OCI-LY1 (cell line): ENCODE measurements at regions not wholly inside any gene's neighbourhood (a gene's known extent, or its start where the extent isn't known, plus 50 kb on each side); places are given as distances from the start of the nearest gene placed in this dataset.

ENCODE experiments used
- CTCF ChIP-seq: fragments of 200-600 bp; sonication (generic), shearing (Covaris generic); IDR thresholded peaks from 2 replicates; pipeline ENCODE4 v1.5.1; 2017; ENCODE audit warnings: mild to moderate bottlenecking, antibody characterized with exemption, low read length, moderate library complexity, mixed read lengths
- EZH2 ChIP-seq: fragments of 200-600 bp; sonication (generic), shearing (Covaris generic); IDR thresholded peaks from 2 replicates; pipeline ENCODE4 v1.8.0; 2017; ENCODE audit warnings: borderline replicate concordance, mixed run types, mild to moderate bottlenecking, antibody characterized with exemption, low read length, moderate library complexity, mixed read lengths

GRCh38 chr6:170114187-170114945 lies 176.5 kb downstream of the DLL1 start:
- TF ChIP-seq CTCF = no peak
- TF ChIP-seq EZH2 = no peak
